ENCODE measurements at regions not wholly inside any gene's neighbourhood (a gene's known extent, or its start where the extent isn't known, plus 50 kb on each side); places are given as distances from the start of the nearest gene placed in this dataset.

GRCh38 chr13:51518827-51519226 lies 65.4 kb upstream of the WDFY2 start:
- ATAC-seq, result peak; percentile 60 to 81

GRCh38 chr13:51519771-51520216 lies 64.5 kb upstream of the WDFY2 start:
- ATAC-seq, result no peak

GRCh38 chr13:51520524-51520923 lies 63.7 kb upstream of the WDFY2 start:
- no peak for ATAC-seq

GRCh38 chr13:51523082-51523518 lies 61.2 kb upstream of the WDFY2 start:
- ATAC-seq, result no peak

GRCh38 chr13:51524312-51524711 lies 60.0 kb upstream of the WDFY2 start:
- ATAC-seq, result no peak

GRCh38 chr13:51524829-51525566 lies 59.3 kb upstream of the WDFY2 start:
- ATAC-seq, result peak in 1 of 2 donors; percentile 30

- ATAC-seq, result peak in 1 of 2 donors; percentile 33
Measured at GRCh38 chr13:51525567-51526167, 58.6 kb upstream of the WDFY2 start.

GRCh38 chr13:51526202-51526601 lies 58.1 kb upstream of the WDFY2 start:
- ATAC-seq, result no peak

- ATAC-seq, result peak in 1 of 2 donors; percentile 20
Measured at GRCh38 chr13:51532736-51533197, 51.5 kb upstream of the WDFY2 start.

GRCh38 chr13:51534041-51534817 lies 50.0 kb upstream of the WDFY2 start:
- peak in 1 of 2 donors; percentile 56 for ATAC-seq
